DOHH2 (cell line): ENCODE measurements at regions not wholly inside any gene's neighbourhood (a gene's known extent, or its start where the extent isn't known, plus 50 kb on each side); places are given as distances from the start of the nearest gene placed in this dataset.

Experiments used
- H3F3A ChIP-seq: fragments of 200-600 bp; sonication (generic), shearing (Covaris generic); 2 replicates; pipeline ENCODE4 v1.6.0; 2016; ENCODE audit warnings: antibody characterized with exemption, mild to moderate bottlenecking; ENCODE audit not compliant: control insufficient read depth, insufficient read depth
- H3K27ac ChIP-seq: fragments of 200-600 bp; sonication (generic); 2 replicates; pipeline ENCODE4 v1.5.1; 2014; ENCODE audit warnings: low read depth, mild to moderate bottlenecking, low read length, moderate library complexity
- H3K27me3 ChIP-seq: fragments of 200-600 bp; sonication (generic); 2 replicates; pipeline ENCODE4 v1.6.1; 2014; ENCODE audit warnings: mild to moderate bottlenecking, low read length, mixed read lengths; ENCODE audit not compliant: control insufficient read depth
- H3K36me3 ChIP-seq: fragments of 200-600 bp; sonication (generic); 2 replicates; pipeline ENCODE4 v1.6.1; 2014; ENCODE audit warnings: mild to moderate bottlenecking, low read length, moderate library complexity, mixed read lengths; ENCODE audit not compliant: control insufficient read depth
- H3K4me1 ChIP-seq: fragments of 200-600 bp; sonication (generic); 2 replicates; pipeline ENCODE4 v1.6.1; 2014; ENCODE audit warnings: mild to moderate bottlenecking, low read length, mixed read lengths; ENCODE audit not compliant: control insufficient read depth
- H3K4me2 ChIP-seq: fragments of 200-600 bp; sonication (generic); 2 replicates; pipeline ENCODE4 v1.6.0; 2014; ENCODE audit warnings: mild to moderate bottlenecking, low read length, moderate library complexity
- H3K4me3 ChIP-seq: fragments of 200-600 bp; sonication (generic); 2 replicates; pipeline ENCODE4 v1.5.1; 2014; ENCODE audit warnings: mild to moderate bottlenecking, low read length, mixed read lengths
- H3K79me2 ChIP-seq: fragments of 200-600 bp; sonication (generic); 2 replicates; pipeline ENCODE4 v1.6.1; 2014; ENCODE audit warnings: mild to moderate bottlenecking, low read length, mixed read lengths; ENCODE audit not compliant: control insufficient read depth
- H3K9me2 ChIP-seq: fragments of 200-600 bp; sonication (generic); replicated peaks from 2 replicates; pipeline ENCODE4 v1.6.1; 2014; ENCODE audit warnings: mild to moderate bottlenecking, low read length, mixed read lengths; ENCODE audit not compliant: control insufficient read depth
- H3K9me3 ChIP-seq: fragments of 200-600 bp; sonication (generic); 2 replicates; pipeline ENCODE4 v1.6.1; 2014; ENCODE audit warnings: antibody characterized with exemption, low read length, mixed read lengths; ENCODE audit not compliant: control insufficient read depth, insufficient read depth
- H4K20me1 ChIP-seq: fragments of 200-600 bp; sonication (generic); 2 replicates; pipeline ENCODE4 v1.6.0; 2014; ENCODE audit warnings: low read depth, mild to moderate bottlenecking, antibody characterized with exemption, low read length, moderate library complexity; ENCODE audit not compliant: control insufficient read depth, insufficient read depth
- EZH2phosphoT487 ChIP-seq: fragments of 200-600 bp; sonication (generic); IDR thresholded peaks from 2 replicates; pipeline ENCODE4 v1.6.1; 2017; ENCODE audit warnings: borderline replicate concordance, mild to moderate bottlenecking, antibody characterized with exemption, low read length, moderate library complexity, mixed read lengths
- TF ChIP-seq, protein P1 (sequence below): fragments of 200-600 bp; sonication (generic); IDR thresholded peaks from one replicate; pipeline ENCODE4 v1.5.1; 2014; ENCODE audit warnings: antibody characterized with exemption, mild to moderate bottlenecking, low read depth, low read length; ENCODE audit not compliant: poor library complexity, severe bottlenecking

DNA sequence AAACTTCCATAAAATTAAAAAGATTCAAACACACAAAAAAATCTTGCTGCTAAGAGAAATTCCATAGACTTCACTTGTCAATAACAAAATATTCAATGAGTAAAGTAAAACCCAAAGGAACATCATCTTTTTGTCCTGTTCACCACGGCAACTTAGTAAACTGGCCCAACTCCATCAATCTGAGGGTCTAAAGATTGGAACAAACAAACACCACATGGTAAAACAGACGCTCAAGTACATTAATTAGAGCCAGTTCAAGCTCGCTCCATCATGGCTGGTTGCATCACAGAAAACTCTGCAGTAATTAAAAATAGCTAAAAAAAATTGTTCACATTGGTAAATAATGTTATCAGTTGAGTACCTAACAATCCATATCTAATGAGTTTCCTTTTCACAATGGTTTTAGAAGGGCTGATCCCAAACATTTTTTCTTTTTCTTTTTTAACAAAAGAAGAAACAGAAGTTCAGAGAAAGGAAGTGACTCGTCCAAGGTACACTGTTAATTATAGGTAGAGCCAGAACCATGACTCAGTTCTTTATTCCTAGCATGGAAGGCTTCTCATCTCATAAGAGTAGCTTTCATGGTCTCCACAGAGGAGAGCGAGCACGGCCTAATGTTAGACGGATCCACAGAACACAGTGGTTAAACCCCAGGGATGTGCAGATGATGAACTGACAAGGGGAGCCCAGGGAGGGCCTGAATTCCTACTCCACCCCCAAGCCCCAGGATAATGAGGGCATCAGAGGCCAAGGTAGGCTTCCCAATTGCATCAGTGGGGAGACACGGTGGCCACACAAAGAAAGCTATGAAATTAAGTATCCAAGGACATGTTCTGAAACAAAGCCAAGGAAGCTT is 79.2 kb upstream of the ARHGEF3 start:
- H3K4me3 ChIP-seq, result no peak overlapping the region
- no peaks in the 10 kb centered on the region for H3F3A ChIP-seq
- H3K79me2 ChIP-seq, result no peaks in the 10 kb centered on the region
- H3K27me3 ChIP-seq, result no peaks in the 10 kb centered on the region
- no peaks in the 10 kb centered on the region for H3K36me3 ChIP-seq
- H3K9me2 ChIP-seq, result no peaks in the 10 kb centered on the region
- no peaks in the 10 kb centered on the region for H3K9me3 ChIP-seq
- no peaks in the 10 kb centered on the region for H3K4me1 ChIP-seq
- no peak overlapping the region for H3K27ac ChIP-seq
- TF ChIP-seq, protein P1, sequence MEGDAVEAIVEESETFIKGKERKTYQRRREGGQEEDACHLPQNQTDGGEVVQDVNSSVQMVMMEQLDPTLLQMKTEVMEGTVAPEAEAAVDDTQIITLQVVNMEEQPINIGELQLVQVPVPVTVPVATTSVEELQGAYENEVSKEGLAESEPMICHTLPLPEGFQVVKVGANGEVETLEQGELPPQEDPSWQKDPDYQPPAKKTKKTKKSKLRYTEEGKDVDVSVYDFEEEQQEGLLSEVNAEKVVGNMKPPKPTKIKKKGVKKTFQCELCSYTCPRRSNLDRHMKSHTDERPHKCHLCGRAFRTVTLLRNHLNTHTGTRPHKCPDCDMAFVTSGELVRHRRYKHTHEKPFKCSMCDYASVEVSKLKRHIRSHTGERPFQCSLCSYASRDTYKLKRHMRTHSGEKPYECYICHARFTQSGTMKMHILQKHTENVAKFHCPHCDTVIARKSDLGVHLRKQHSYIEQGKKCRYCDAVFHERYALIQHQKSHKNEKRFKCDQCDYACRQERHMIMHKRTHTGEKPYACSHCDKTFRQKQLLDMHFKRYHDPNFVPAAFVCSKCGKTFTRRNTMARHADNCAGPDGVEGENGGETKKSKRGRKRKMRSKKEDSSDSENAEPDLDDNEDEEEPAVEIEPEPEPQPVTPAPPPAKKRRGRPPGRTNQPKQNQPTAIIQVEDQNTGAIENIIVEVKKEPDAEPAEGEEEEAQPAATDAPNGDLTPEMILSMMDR, result no peak
- no peak for TF ChIP-seq EZH2phosphoT487
- H3K4me2 ChIP-seq, result no peak overlapping the region
- no peaks in the 10 kb centered on the region for H4K20me1 ChIP-seq

DNA sequence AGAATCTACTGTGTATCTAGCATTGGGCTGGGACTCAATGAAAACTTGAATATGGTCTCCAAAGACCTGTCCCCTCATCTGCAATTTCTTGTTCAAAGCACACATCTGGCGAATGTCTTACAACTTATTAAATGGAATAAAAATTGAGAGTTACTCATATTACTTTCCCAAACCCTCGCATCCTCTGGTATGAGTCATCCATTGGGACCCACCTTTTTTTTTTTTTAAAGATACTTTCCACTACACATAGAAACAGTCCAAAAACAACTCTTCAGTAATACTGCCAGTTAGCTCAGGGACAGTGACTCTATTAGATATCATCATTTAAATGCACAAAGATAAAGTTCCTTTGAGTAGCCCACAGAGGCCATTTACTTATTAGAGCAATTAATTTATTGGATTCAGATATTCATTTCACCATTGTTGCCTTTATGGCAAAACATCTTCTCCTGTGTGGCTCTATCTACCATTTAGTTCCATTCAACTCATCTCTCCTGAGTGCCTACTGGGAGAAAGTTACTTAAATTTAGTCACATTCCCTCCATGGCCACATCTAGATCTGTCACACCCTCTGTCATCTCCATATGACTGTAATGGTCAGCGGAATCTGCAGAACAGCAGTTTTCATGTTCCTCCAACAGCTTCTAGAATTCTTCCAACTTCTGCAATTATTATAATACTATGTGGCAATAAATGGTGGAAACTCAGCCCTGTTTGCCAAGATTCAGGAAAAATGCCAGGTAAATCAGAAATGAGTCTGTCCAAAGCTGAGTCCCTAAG is 77.9 kb upstream of the ARHGEF3 start:
- H3K4me1 ChIP-seq, result no peaks in the 10 kb centered on the region
- H3K27me3 ChIP-seq, result no peaks in the 10 kb centered on the region
- H3F3A ChIP-seq, result no peaks in the 10 kb centered on the region
- H3K27ac ChIP-seq, result no peak overlapping the region
- H3K36me3 ChIP-seq, result no peaks in the 10 kb centered on the region
- no peaks in the 10 kb centered on the region for H3K9me2 ChIP-seq
- TF ChIP-seq, protein P1, result no peak
- TF ChIP-seq EZH2phosphoT487, result no peak
- H3K79me2 ChIP-seq, result no peaks in the 10 kb centered on the region
- H3K4me3 ChIP-seq, result no peak overlapping the region
- H3K4me2 ChIP-seq, result no peak overlapping the region
- no peaks in the 10 kb centered on the region for H3K9me3 ChIP-seq
- no peaks in the 10 kb centered on the region for H4K20me1 ChIP-seq

DNA sequence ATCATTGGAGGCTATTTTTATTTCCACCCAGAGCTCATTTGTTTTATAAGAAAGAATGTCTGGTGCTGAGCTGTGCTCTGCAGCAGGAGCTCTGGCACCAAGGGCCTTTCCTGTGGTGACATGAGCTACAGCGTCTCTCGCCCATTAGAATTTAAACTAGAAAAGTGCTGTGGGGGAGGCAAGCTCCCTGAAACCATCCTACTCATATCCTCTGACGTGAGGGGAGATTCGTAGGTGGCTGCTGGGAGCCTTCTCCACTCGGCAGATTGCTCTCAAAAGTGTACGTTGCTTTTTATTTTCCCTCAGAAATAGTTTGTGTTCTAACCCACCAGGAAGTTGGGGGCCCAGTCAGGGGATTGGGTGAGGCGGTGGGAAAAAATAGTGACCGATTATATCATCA is 76.3 kb upstream of the ARHGEF3 start:
- no peaks in the 10 kb centered on the region for H4K20me1 ChIP-seq
- TF ChIP-seq EZH2phosphoT487, result no peak
- TF ChIP-seq, protein P1, result no peak
- H3K4me3 ChIP-seq, result no peak overlapping the region
- H3K9me2 ChIP-seq, result no peaks in the 10 kb centered on the region
- H3F3A ChIP-seq, result no peaks in the 10 kb centered on the region
- no peak overlapping the region for H3K27ac ChIP-seq
- no peak overlapping the region for H3K4me2 ChIP-seq
- H3K4me1 ChIP-seq, result no peaks in the 10 kb centered on the region
- no peaks in the 10 kb centered on the region for H3K27me3 ChIP-seq
- H3K36me3 ChIP-seq, result no peaks in the 10 kb centered on the region
- H3K9me3 ChIP-seq, result no peaks in the 10 kb centered on the region
- no peaks in the 10 kb centered on the region for H3K79me2 ChIP-seq
